ENCODE measurements at regions not wholly inside any gene's neighbourhood (a gene's known extent, or its start where the extent isn't known, plus 50 kb on each side); places are given as distances from the start of the nearest gene placed in this dataset.
A peak's percentile ranks its signal among the peaks of the same experiment; 100 is the strongest.

DNA sequence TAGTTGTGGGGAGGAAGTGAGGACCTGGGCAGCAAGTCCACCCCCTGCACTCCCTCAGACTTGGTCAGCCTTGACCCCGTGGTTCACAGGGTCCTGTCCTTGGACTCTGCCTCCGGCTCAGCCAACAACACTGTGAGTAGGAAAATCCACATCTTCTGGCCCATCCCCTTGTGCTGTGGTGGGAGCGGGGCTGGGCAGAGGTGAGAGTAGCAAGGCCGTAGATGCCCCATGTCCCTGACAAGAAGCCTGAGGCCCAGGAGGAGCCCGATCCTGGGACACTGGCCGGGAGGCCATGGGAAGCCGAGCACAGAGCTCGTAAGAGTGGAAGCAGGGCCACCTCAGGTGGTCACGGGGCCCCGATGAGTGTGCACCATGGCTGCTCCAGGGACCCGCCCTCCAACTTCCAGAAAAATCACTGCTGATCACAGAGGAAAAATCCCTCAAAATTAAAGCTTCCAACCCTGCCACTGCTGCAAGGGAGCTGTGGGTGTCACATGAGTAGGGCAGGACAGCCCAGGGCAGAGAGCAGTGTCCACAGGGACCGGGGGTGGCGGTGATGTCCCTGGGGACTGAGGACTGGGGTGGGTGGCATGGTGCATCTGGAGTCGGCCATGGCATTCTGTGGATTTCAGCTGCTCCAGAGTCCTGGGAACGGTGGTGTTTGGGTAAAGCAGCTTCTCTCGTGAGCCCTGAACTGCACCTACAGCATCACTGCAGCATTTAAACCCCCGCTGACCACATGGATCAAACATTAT lies 189.4 kb downstream of the DLL1 start:
- ATAC-seq = no peak
- Mint-ChIP-seq H3K4me3 (no peak overlapping the region), H3K9me3 (peaks cover 0 to 10% (median 4%) of the 10 kb centered on the region in 9 donors), H3K36me3 (peaks cover 0 to 5% (median 2%) of the 10 kb centered on the region in 3 donors), H3K4me1 (peaks cover 0 to 7% (median 6%) of the 10 kb centered on the region in 4 donors), H3K27ac (no peak overlapping the region), H3K27me3 (peaks cover 0 to 15% (median 2%) of the 10 kb centered on the region in 5 donors)
- peak in 2 of 10 donors; percentile 9 to 32 for DNase-seq
- POLR2A ChIA-PET = interaction anchor here (4.2 kb wide), 1 partner anchor 12 kb away, joined by 19 read pairs; no protein-coding TSS in a partner anchor

DNA sequence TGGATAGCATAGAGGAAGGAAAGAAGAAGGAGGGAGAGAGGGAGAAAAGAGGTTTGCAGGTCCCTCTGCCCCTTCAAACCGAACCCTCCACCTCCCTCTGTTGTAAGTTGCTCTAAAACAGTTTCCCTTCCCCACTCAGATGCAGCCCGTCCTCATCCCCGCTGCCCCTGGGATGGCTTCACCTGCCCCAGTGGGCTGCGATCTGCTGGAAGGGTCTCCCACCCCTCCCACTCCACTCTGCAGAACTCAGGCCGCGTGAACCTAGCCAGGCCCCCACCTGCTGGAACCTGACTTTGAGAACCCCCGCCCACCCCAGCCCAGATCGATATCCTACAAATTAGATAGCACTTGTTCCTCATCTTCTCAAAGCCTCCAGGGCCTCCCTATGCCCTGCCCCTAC lies 190.8 kb downstream of the DLL1 start:
- Mint-ChIP-seq H3K27ac (peak overlapping the region in 1 of 10 donors; percentile 14), H3K4me3 (no peak overlapping the region), H3K27me3 (peaks cover 0 to 15% (median 0%) of the 10 kb centered on the region in 5 donors), H3K4me1 (peaks cover 0 to 8% (median 7%) of the 10 kb centered on the region in 4 donors), H3K36me3 (peaks cover 0 to 5% (median 1%) of the 10 kb centered on the region in 3 donors), H3K9me3 (peaks cover 0 to 10% (median 2%) of the 10 kb centered on the region in 9 donors)
- DNase-seq = peak in 1 of 10 donors; percentile 40
- POLR2A ChIA-PET = no interaction called here
- no peak for ATAC-seq

DNA sequence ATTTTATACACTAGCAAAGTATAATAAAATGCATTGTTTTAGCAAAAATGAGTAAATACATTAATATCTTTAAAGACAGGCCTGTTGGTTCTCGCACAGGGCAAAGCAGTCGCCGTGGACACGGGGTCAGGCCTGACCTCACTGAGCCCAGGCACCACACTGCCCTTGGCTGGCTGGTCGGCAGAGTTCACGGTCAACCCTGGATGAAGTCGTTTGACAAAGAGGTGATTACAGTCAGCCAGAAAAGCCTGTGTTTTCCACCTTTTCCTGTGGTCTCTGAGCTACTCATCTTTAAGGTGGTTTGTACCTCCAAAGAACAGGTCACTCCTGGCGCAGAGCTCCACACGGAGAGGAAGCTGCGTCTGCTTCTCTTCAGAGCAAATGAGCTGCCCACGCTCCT lies 191.5 kb downstream of the DLL1 start:
- Mint-ChIP-seq H3K9me3 (peaks cover 0 to 10% (median 2%) of the 10 kb centered on the region in 9 donors), H3K4me1 (peaks cover 0 to 8% (median 6%) of the 10 kb centered on the region in 4 donors), H3K4me3 (no peak overlapping the region), H3K27ac (no peak overlapping the region), H3K27me3 (peaks cover 0 to 15% (median 0%) of the 10 kb centered on the region in 5 donors), H3K36me3 (peaks cover 0 to 5% (median 0%) of the 10 kb centered on the region in 3 donors)
- POLR2A ChIA-PET = interaction anchor here (0.8 kb wide), 1 partner anchor 11 kb away, joined by 4 read pairs; no protein-coding TSS in a partner anchor
- DNase-seq (peak in 2 of 10 donors; percentile 5 to 35), ATAC-seq (no peak)

DNA sequence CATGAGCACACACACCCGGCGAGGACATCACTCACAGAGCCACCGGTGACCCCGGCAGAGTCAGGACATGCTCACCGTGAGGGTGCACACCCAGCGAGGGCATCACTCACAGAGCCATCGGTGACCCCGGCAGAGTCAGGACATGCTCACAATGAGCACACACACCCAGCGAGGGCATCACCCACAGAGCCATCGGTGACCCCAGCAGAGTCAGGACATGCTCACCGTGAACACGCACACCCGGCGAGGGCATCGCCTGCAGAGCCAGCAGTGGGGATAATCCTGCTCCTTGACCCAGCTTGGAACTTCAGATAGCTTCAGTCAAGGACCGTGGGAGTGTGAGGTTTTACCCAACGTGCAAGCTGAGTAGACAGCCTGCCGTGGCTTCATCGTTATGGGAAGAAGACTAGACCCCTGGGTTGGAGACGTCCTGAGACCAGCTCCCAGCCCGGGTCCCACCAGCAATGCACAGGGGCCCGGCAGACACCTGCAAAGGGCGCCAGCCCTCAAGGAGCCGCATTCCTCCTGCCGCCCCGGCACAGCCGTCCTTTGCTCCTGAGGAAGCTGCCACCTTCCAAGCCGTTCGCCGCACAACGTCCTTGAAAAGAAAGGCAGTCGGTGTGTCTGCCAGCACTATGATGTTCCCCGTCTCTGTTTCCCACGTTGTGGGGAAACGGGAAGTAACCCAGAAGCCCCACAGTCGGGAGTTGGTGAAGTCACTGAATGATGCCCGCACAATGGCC lies 192.3 kb downstream of the DLL1 start:
- POLR2A ChIA-PET = interaction anchor here (0.8 kb wide), 1 partner anchor 11 kb away, joined by 4 read pairs; no protein-coding TSS in a partner anchor
- peaks cover 0 to 15% (median 0%) of the 10 kb centered on the region in 5 donors for H3K27me3 Mint-ChIP-seq
- H3K27ac Mint-ChIP-seq = no peak overlapping the region
- H3K4me1 Mint-ChIP-seq = peaks cover 0 to 8% (median 6%) of the 10 kb centered on the region in 4 donors
- ATAC-seq = no peak
- H3K9me3 Mint-ChIP-seq = peaks cover 0 to 10% (median 2%) of the 10 kb centered on the region in 9 donors
- peak in 2 of 10 donors; percentile 13 to 38 for DNase-seq
- H3K36me3 Mint-ChIP-seq = peaks cover 0 to 5% (median 0%) of the 10 kb centered on the region in 3 donors
- no peak overlapping the region for H3K4me3 Mint-ChIP-seq

DNA sequence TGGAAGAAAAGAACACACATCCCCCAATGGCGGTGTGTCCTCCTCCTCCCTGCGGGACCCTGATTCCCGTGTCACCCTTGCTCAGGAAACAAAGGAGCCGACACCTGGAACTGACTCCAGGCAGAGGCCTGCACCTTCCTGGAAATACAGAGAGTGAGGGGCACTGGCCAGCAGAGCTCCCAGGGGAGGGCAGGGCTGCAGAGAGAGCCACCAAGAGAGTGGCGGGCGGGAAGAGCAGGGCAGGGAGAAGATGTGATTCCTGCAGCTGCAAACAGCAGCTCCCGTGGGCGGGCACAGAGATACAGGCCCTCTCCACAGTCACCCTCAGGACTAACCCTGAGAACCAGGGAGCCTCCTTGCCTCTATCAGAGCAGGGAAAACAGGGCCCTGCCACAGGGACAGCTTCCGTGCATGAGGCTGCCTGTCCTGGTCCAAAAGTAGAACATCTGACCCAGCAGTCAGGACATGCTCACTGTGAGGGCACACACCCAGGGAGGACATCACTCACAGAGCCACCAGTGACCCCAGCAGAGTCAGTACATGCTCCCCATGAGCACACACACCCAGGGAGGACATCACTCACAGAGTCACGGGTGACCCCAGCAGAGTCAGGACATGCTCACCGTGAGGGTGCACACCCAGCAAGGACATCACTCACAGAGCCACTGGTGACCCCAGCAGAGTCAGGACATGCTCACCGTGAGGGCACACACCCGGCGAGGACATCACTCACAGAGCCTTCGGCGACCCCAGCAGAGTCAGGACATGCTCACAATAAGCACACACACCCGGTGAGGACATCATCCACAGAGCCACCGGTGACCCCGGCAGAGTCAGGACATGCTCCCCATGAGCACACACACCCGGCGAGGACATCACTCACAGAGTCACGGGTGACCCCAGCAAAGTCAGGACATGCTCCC lies 193.1 kb downstream of the DLL1 start:
- Mint-ChIP-seq H3K9me3 (peaks cover 0 to 10% (median 2%) of the 10 kb centered on the region in 9 donors), H3K27me3 (peaks cover 0 to 15% (median 0%) of the 10 kb centered on the region in 5 donors), H3K27ac (peak overlapping the region in 1 of 10 donors; percentile 64), H3K36me3 (peaks cover 0 to 5% (median 0%) of the 10 kb centered on the region in 3 donors), H3K4me3 (no peak overlapping the region), H3K4me1 (peaks cover 0 to 4% (median 1%) of the 10 kb centered on the region in 4 donors)
- ATAC-seq (no peak), DNase-seq (peak in 1 of 10 donors; percentile 11)
- POLR2A ChIA-PET = no interaction called here

DNA sequence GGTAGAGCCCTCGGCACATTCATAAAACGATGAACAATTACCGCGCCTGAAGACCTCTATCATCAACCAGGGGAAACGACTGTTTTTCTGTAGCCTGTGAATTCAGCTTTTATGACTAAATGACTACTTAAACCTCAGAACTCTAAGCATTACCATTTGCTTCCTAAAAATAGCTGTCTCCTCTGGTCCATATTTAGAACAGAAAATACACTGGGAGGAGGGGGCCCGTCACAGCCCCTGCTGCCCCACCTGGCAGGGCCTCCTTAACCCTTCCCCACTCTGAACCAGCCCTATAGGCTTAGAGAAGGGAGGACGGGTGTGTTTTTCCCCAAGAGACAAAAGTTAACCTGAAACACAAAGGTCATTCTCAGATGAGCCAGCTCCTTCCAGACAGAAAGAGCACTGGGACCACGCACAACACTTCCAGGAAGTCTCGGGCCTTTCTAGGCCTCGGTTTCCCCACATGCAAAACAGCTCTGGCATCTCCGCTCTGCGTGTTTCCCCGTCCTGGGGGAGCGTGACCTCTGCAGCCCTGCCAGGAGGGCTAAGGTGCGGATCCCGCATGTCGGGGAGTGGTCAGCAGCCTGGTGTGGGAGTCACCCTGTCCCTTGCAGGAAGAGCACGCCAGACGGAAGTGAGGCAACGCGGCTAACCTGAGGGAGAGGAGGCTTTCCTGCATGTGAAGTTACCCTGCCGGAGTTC lies 193.9 kb downstream of the DLL1 start:
- Mint-ChIP-seq H3K27me3 (peaks cover 0 to 15% (median 0%) of the 10 kb centered on the region in 5 donors), H3K9me3 (peaks cover 0 to 10% (median 1%) of the 10 kb centered on the region in 9 donors), H3K4me1 (peaks cover 0 to 4% (median 1%) of the 10 kb centered on the region in 4 donors), H3K27ac (peak overlapping the region in 1 of 10 donors; percentile 64), H3K36me3 (peaks cover 0 to 5% (median 0%) of the 10 kb centered on the region in 3 donors), H3K4me3 (no peak overlapping the region)
- DNase-seq = peak in 2 of 10 donors; percentile 5 to 59
- POLR2A ChIA-PET = interaction anchor here (0.8 to 1.0 kb wide), 2 partner anchors 9 to 51 kb away, joined by 3 read pairs; no protein-coding TSS in a partner anchor
- no peak for ATAC-seq

DNA sequence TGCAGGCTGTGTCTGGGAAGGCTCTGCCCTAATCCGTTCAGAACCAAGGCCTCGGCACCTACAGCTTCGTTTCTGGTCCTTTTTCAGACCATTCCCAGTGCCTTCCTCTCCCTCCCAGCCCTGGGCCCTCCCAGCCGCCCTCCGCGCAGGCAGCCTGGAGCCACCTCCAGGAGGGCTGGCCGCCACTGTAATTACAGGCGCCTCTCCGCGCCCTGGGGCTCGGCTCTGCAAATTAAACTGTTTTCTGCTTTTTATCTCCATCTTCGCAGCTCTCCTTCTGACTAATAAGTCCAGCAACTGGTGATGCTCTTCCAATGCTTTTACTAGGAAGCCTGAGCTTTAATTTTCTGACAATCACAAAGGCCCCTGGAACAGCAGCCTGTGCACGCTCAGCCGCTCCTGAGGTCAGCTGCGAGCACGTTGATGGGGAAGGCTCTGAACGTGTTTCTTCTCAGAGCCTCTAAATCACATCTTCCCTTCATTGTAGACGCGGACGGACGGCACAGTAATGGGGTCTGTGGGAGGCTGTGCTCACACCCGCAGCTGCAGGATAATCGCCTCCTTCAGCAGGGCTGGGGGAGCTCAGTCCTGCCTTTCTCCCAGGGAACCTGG lies 194.6 kb downstream of the DLL1 start:
- POLR2A ChIA-PET = interaction anchor here (0.8 to 1.0 kb wide), 2 partner anchors 8 to 51 kb away, joined by 3 read pairs; no protein-coding TSS in a partner anchor
- no peak overlapping the region for H3K4me3 Mint-ChIP-seq
- DNase-seq = peak in 1 of 10 donors; percentile 6

DNA sequence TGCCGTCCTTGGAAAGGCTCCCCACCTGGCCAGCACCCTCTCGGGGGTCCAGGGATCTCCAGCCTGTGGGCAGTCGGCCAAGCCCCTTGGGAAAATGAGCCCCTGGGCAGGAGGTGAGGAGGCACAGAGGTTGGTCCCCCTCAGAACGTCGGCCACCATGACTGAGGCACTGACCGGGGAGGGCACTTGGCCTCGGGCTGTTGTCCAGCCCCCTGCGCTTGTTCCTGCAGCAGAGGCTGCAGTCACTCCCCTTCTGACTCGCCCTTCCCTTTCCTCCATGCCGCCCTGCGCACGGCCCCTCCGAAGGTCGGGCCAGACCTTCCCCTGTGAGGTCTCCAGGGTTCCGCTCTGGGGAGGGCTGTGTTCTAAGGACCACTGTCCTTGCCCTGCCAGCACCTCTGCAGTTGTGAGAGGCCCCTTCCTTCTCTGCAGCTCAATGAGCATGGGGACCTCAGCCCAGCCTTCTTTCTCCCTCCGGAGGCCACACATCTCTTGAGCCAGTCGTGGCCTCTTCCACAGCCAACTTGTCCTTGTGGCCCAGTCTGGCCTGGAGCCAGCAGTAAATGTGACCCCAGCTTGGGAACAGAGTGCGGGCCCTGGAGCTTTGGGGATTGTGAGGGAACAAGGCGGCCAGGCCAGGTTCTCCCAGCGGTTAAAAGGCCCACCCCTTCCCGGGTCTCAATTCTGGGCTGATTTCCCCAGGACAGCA lies 195.5 kb downstream of the DLL1 start:
- DNase-seq (peak in 2 of 10 donors; percentile 12 to 53), ATAC-seq (no peak)
- peaks cover 0 to 15% (median 0%) of the 10 kb centered on the region in 5 donors for H3K27me3 Mint-ChIP-seq
- no peak overlapping the region for H3K4me3 Mint-ChIP-seq
- peaks cover 4 to 8% (median 6%) of the 10 kb centered on the region in 4 donors for H3K4me1 Mint-ChIP-seq
- POLR2A ChIA-PET = no interaction called here
- peaks cover 0 to 5% (median 0%) of the 10 kb centered on the region in 3 donors for H3K36me3 Mint-ChIP-seq
- H3K27ac Mint-ChIP-seq = peak overlapping the region in 4 of 10 donors; percentile 25 to 66 (median 52)
- H3K9me3 Mint-ChIP-seq = peaks cover 0 to 2% (median 0%) of the 10 kb centered on the region in 9 donors

More for the DNA sequence above, 194.6 kb downstream of the DLL1 start:
- peaks cover 0 to 4% (median 1%) of the 10 kb centered on the region in 4 donors for H3K4me1 Mint-ChIP-seq
- no peak for ATAC-seq
- H3K27me3 Mint-ChIP-seq = peaks cover 0 to 15% (median 0%) of the 10 kb centered on the region in 5 donors
- H3K36me3 Mint-ChIP-seq = peaks cover 0 to 5% (median 0%) of the 10 kb centered on the region in 3 donors
- peak overlapping the region in 1 of 10 donors; percentile 64 for H3K27ac Mint-ChIP-seq
- H3K9me3 Mint-ChIP-seq = peaks cover 0 to 10% (median 1%) of the 10 kb centered on the region in 9 donors

DNA sequence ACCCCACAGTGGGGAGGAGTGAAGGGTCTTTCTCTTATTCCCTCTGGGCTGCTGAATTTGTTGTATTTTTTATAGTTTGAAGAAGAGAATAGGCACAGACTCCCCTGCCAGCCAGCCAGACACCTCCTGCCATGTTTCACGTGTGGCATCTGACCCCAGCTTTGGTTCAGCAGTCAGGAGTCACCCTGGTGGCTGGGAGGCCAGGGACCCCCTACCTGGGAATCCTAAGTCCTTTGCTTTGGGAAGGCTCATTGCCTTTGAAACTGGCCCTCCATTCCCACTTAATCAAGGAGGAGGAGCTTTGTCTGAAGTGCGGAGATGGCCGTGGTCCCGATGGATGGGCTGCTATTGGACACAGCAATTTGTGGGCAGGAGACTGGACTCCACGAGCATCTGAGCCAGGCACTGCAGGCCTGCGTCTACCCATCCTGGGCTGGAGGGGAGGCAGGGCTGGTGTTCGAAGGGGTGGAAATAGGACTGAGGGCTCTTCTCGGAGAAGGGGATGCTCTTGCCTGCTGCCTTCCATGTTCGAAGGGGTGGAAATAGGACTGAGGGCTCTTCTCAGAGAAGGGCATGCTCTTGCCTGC lies 196.1 kb downstream of the DLL1 start:
- H3K4me3 Mint-ChIP-seq = no peak overlapping the region
- H3K4me1 Mint-ChIP-seq = peaks cover 10 to 14% (median 12%) of the 10 kb centered on the region in 4 donors
- peaks cover 0 to 15% (median 0%) of the 10 kb centered on the region in 5 donors for H3K27me3 Mint-ChIP-seq
- ATAC-seq = no peak
- peak in 2 of 10 donors; percentile 6 to 45 for DNase-seq
- peaks cover 0 to 2% (median 0%) of the 10 kb centered on the region in 3 donors for H3K36me3 Mint-ChIP-seq
- H3K9me3 Mint-ChIP-seq = peaks cover 0 to under 1% (median 0%) of the 10 kb centered on the region in 9 donors
- POLR2A ChIA-PET = no interaction called here
- peak overlapping the region in 1 of 10 donors; percentile 56 for H3K27ac Mint-ChIP-seq

Measured in naive thymus-derived CD8-positive, alpha-beta T cell (primary cell).